ENCODE measurements at regions not wholly inside any gene's neighbourhood (a gene's known extent, or its start where the extent isn't known, plus 50 kb on each side); places are given as distances from the start of the nearest gene placed in this dataset.

GRCh38 chr15:47971637-47972036, 149.2 kb upstream of the SLC24A5 start:
- TF ChIP-seq CTCF (IDR thresholded peaks at IDR 0.05) (no peak), POLR2A (IDR thresholded peaks at IDR 0.05) (no peak), EP300 (IDR thresholded peaks at IDR 0.05) (no peak)

All from suprapubic skin (tissue), 3 donors.